HK-2 (cell line): ENCODE measurements at regions not wholly inside any gene's neighbourhood (a gene's known extent, or its start where the extent isn't known, plus 50 kb on each side); places are given as distances from the start of the nearest gene placed in this dataset.
"Not testable (repeated sequence)": the region's sequence is repeated elsewhere in the genome, so short reads cannot be mapped to it uniquely, and the experiment has no call there.

Experiments used
- DNase-seq: peaks from one replicate; pipeline ENCODE4 v3.0.0-alpha.2; 2018; ENCODE audit not compliant: unreplicated experiment

- DNase-seq: no peak
Observed at GRCh38 chr7:94706996-94707740, 51.2 kb upstream of the SGCE start.

- no peak for DNase-seq
Observed at GRCh38 chr7:94710256-94710655, 54.3 kb upstream of the SGCE start.

- DNase-seq: not testable (repeated sequence)
Observed at GRCh38 chr7:94722360-94722759, 66.4 kb upstream of the SGCE start.

- not testable (repeated sequence) for DNase-seq
Observed at GRCh38 chr7:94728893-94729292, 73.0 kb upstream of the SGCE start.

GRCh38 chr7:94738071-94738470 is 82.1 kb upstream of the SGCE start:
- DNase-seq: no peak

- no peak for DNase-seq
Observed at GRCh38 chr7:94739180-94739579, 83.2 kb upstream of the SGCE start.

- no peak for DNase-seq
Observed at GRCh38 chr7:94740509-94740908, 84.6 kb upstream of the SGCE start.

- DNase-seq: no peak
Observed at GRCh38 chr7:94741179-94741578, 85.2 kb upstream of the SGCE start.

- no peak for DNase-seq
Observed at GRCh38 chr7:94748376-94748775, 92.4 kb upstream of the SGCE start.

- no peak for DNase-seq
Observed at GRCh38 chr7:94760446-94761100, 104.6 kb upstream of the SGCE start.

- no peak for DNase-seq
Observed at GRCh38 chr7:94761451-94761850, 105.5 kb upstream of the SGCE start.

- DNase-seq: no peak
Observed at GRCh38 chr7:94763268-94763667, 107.3 kb upstream of the SGCE start.

- DNase-seq: no peak
Observed at GRCh38 chr7:94769724-94770123, 113.8 kb upstream of the SGCE start.

- DNase-seq: no peak
Observed at GRCh38 chr7:94778711-94779459, 123.0 kb upstream of the SGCE start.

GRCh38 chr7:94779861-94780260 is 123.9 kb upstream of the SGCE start:
- DNase-seq: no peak

- no peak for DNase-seq
Observed at GRCh38 chr7:94781236-94781635, 125.3 kb upstream of the SGCE start.

GRCh38 chr7:94782777-94783176 is 124.6 kb upstream of the PPP1R9A start:
- DNase-seq: no peak

- no peak for DNase-seq
Observed at GRCh38 chr7:94787285-94787684, 120.1 kb upstream of the PPP1R9A start.

GRCh38 chr7:94788378-94788777 is 119.0 kb upstream of the PPP1R9A start:
- DNase-seq: not testable (repeated sequence)

- DNase-seq: no peak
Observed at GRCh38 chr7:94792241-94792640, 115.2 kb upstream of the PPP1R9A start.

- DNase-seq: not testable (repeated sequence)
Observed at GRCh38 chr7:94797404-94797803, 110.0 kb upstream of the PPP1R9A start.

- DNase-seq: no peak
Observed at GRCh38 chr7:94803821-94804220, 103.6 kb upstream of the PPP1R9A start.

GRCh38 chr7:94808673-94809072 is 98.7 kb upstream of the PPP1R9A start:
- not testable (repeated sequence) for DNase-seq
